NCI-H2029 (cell line): ENCODE measurements at regions not wholly inside any gene's neighbourhood (a gene's known extent, or its start where the extent isn't known, plus 50 kb on each side); places are given as distances from the start of the nearest gene placed in this dataset.
"Not testable (repeated sequence)": the region's sequence is repeated elsewhere in the genome, so short reads cannot be mapped to it uniquely, and the experiment has no call there.

Experiments used
- DNase-seq: peaks from one replicate; lab custom pipeline; 2025; lab: John Stamatoyannopoulos, UW

DNA sequence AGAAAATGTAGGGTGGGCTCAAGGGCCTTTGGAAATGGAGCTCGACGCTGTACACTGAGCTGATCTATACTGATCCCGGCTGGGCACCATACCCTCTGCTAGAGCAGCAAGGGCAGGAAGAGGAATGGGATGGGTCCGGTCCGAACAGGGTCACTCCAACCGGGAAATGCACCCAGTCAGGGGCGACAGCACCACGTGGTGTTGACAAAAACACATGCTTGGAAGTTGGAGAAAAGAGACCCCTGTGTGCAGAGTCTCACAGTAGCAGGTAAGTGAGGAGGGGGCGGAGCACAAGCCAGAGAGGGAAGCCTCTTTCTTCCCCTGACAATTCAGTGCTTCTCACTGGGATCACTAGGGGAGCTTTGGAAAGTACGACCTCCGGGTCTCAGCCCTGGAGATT lies 84.1 kb upstream of the ASB18 start:
- no peak for DNase-seq

DNA sequence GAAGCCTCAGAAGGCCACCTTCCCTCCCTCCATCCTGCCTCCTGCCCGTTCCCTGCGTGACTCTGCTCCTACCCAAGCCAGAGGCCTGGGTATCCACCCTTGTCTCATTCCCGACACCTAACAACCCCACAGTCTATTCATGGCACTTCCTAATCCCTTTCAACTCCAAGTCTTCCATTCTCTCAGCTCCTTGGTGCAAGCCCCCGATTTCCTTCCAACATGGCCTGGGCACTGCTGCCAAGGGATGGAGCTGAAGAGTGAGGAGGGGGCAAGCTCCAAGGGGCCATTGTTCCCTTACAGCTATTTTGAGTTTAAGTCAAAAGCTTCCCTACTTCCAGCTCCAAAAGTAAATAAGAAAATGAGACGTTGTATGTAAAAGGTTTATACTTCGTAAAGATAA lies 84.8 kb upstream of the ASB18 start:
- DNase-seq, result no peak

DNA sequence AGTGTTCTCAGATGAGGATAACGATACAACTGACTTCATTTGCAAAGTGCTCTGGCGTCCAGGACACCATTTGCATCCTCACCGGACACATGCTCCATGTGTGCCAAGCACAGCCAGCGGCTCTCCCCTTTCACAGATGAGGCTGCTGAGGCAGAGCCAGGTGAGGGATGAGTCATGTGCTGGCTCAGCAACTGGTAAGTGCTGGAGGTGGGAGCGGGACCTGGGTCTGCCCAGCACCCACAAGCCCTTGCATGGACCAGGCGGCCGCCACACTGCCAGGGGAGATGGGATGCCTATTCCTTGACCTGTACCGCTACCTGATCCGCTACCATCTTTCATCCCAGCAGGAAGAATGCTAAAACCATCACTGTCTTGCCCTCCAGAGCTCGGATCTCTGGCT lies 86.2 kb upstream of the ASB18 start:
- no peak for DNase-seq

DNA sequence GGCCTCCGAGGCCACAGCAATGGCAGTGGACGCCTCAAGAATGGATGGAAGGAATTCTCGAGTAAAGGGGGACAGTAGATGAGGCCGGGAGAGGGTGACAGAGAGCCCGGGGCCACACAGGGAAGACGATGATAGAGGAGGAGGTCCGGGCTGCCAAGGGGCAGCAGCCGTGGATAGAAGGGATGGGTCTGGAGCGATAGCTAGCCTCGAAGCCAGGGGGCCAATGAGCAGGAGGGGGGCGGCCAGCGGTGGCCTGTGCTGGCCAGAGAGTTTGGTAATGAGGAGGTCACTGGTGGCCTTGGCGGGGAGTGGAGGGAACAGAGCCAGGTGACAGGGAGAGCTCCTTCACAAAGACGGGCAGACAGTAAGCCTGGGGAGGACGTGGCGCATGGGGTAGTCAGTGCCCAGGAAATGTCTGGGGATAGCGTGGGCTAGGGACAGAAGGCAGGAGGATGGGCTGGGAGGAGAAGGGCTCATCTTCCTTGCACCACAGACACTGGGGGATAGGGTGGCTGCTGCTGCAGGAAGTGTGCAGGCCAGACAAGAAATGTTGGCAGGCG lies 87.8 kb upstream of the ASB18 start:
- DNase-seq, result no peak

DNA sequence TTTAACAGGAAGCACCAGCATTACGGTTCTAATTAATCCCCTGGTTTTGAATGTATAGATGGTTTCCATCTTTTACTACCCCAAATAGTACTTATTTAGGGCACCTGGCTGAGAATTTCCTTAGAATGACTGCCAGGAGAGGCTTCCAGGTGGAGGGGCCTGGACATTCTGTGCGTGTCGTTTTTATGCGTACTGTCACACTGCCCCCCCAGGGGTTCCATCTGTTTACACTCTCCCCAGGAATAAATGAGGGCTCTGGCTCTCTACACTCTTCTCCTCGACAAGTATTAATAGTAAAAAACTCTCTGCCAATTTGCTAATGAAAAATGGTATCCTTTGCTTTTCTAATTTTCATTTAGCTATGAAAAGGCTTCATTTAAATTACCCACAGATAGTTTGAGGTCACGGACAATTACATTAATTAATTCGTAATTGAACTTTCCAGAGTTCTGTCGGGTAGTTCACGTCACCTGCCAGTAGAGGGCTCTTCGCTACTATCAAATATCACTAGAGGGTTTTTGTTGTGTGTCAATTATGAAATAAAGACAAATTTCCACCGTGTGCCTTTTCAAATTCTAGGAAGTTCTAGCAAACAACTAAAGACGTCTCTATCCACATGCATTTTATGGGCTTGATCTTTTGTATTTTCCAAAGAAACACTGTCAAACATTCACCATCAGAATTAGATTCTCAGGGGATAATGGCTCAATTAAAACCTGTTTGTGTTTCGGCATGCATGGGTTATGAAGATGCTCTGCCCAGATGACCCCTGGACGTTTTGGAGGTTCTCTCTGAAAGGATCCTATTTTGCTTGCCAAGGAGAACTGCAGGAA lies 88.8 kb upstream of the ASB18 start:
- DNase-seq, result no peak

DNA sequence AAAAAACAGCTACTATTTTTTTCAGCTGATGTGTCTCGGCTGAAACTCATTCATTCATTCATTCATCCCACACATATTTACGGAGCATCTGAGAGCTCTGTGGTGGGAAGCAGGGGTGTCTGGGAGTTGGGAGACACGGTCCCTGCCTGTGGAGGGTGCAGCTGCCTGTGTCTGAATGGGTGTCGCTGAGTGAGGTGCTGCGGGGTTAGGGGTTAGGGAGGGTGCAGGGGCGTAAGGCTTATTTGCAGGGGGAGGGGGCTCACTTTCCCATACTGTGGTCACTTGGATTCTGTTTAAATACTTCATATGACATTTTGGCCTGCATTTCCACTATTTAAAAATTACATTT lies 89.4 kb upstream of the ASB18 start:
- DNase-seq, result no peak

DNA sequence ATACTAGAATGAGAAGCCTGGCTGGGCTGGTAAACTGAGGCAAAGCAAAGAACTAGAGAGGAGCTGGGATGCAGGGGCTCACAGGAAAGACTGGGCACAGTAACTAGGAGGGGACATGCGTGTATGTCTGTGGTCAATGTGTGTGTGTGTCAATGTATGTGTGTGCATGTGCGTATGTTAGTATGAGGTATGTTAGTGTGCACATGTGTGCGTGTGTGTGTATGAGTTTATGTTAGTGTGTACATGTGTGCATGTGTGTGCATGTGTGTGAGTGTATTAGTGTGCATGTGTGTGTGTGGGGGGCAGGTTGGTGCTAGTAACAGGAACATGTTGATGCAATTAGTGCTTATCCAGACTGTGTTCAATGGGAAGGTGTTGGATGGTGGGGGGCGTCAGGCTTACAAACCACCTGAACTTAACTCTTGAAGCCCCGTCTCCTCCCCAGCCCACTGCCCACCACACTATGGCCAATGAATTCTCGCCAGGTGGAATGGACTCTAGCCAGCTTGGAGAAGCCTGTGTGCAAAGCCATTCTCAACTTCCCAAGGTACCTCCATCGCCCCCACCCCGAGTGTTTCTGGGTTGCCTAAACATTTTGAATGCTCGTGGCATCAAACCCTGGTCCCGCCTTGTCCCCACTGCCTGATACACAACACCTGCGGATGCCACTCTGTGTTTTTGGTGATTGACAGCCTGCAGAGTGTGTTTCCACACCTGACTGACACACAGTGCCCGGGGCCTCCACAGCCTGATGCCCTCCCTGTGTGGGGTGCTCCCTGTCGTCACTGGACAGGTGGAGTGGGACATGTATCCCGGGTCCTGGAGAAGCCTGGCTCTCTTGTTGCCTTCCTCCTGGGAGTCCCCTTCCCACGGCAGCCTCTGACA lies 90.1 kb upstream of the ASB18 start:
- DNase-seq, result no peak

DNA sequence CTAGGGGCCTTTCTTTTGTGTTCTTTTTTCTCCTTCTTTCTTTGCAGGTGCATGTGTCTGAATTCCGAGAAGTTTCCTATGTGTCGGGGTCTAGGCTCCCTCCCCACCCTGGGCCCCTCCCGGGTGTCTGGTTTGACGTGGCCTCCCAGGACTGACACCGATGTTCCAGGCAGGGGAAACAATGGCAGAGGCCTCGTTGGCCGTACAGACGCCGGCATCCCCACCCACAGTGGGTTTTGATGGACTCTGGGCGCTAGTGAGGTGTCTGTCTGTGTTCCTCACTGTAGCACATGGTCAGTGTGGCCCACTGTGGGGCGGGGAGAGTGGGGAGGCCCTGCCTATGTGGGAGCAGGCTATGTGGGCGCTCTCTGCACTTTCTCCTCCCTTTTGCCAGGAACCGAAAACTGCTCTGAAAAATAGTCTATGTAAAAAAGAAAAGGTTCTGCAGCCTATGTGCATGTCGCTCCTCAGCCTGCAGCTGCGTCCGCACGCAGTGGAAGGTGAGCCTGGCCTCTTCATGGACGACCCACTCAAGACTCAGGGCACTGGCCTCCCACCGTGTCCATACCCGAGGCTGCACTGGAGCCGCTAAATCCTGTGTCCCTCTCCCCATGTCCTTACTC lies 90.9 kb upstream of the ASB18 start:
- no peak for DNase-seq

DNA sequence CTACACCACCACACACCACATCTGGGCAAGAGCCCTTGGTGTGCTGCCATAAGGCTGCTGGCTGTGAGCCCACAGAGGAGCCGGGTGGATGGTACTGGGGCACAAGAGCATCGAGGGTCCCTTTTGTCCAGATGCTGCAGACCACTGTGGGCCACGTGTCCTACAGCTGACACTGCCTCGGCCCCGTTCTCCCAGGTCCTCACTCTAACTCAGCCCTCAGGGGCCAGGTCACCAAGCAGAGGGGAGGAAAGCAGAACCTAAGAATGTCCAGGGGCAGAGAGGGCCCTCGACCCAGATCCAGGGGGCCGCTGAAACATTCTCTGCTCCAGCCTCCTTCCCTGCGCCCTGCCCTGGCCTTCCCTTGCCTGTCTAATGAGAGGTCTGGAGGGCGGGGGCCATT lies 91.7 kb upstream of the ASB18 start:
- no peak for DNase-seq

DNA sequence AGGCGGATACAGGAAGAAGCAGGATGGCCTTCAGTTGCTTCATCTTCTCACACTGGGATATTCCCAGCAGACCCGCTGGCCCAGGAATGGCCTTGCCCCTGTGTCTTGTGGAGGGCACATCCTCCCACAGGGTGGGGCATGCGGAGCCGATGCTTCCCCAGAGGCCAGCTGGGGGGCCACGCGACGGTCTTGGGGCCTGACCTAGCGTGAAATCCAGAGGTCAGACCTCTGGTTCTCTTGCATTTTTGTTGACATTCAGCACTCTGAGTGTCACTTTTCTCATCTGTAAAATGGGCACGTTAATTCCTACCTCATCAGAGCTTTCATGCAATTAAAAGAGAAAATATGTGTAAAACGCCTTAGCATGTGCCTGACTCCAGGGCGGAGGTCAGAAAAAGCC lies 92.1 kb upstream of the ASB18 start:
- not testable (repeated sequence) for DNase-seq

DNA sequence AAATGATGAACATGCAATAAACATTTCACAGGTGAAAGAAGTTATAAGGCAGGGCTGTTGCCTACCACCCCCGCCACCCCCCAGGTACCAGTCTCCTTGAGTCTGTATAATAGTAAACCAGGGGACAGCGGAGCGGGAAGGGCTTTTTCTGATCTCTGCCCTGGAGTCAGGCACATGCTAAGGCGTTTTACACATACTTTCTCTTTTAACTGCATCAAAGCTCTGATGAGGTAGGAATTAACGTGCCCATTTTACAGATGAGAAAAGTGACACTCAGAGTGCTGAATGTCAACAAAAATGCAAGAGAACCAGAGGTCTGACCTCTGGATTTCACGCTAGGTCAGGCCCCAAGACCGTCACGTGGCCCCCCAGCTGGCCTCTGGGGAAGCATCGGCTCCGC lies 94.3 kb upstream of the ASB18 start:
- DNase-seq, result not testable (repeated sequence)

DNA sequence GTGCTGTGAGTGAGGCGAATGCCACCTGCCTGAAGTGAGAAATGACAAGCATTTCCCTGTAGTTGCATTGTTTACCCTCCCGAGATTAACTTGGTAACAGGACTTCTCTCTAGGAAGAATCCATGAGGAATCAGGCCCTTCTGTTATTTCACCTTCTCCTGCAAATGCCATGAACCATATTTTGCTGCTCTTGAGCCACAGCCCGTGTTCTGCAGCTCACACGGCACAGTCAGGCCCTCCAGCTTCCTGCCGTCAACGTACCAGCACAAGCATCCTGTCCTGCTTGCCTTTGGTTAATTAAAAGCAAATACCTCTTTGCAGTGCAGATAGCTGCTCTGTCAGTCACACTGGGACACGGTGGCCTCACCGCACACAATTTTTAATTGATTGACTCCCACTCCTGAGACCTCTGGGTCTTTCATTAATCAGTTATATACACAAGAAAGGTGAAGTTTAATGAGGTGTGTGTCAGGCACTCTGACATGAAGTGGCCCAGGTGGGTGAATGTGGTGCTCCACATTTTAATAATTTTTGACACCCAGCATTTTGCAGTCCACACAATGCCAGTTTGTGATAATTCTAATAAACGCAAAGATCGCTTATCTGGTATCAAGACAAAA lies 95.3 kb upstream of the ASB18 start:
- DNase-seq, result no peak

DNA sequence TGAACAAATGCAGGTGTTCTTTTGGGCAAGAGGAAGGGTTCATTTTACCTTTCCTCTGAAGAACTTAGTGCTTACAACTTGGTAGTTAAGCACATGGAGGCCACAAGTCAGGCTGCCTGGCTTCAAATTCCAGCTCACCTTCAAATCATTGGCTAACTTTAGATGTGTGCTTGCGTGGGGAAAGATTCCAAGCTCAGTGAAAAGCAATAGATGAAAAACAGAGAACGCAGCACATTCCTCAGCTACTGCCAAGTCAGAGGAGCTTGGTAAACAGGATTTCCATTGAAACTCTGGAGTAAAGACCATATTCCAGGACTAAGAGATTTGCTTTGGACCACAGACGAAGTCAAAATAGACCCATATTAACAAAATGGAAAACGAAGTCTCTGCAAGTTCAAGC lies 96.3 kb upstream of the ASB18 start:
- no peak for DNase-seq

DNA sequence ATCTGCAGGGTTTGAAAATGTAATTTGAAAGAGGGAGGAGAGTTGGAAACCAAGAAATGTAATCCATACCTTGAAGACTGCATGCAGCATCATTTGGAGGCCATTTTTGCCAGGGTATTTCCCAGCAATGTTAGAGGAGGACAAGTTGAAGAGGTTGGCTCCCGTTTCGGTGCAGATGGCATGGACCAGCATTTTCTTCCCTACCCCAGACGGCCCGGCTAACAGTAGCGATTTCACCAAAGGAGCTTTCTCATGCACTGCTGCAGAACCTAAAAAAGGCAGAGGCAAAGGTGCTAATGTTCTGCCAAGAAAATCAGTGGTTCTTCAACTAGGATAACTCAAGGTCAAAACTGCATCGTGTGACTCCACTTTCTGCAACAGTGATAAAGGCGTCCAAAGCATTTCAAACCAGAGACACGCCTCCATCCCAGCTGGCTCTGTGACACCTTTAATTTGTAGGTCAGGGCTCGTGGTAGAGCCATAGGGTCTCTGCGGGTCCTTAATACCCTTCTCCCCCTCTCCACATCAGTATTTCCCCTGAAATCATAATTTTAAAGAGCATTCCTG lies 99.6 kb upstream of the ASB18 start:
- DNase-seq, result no peak

DNA sequence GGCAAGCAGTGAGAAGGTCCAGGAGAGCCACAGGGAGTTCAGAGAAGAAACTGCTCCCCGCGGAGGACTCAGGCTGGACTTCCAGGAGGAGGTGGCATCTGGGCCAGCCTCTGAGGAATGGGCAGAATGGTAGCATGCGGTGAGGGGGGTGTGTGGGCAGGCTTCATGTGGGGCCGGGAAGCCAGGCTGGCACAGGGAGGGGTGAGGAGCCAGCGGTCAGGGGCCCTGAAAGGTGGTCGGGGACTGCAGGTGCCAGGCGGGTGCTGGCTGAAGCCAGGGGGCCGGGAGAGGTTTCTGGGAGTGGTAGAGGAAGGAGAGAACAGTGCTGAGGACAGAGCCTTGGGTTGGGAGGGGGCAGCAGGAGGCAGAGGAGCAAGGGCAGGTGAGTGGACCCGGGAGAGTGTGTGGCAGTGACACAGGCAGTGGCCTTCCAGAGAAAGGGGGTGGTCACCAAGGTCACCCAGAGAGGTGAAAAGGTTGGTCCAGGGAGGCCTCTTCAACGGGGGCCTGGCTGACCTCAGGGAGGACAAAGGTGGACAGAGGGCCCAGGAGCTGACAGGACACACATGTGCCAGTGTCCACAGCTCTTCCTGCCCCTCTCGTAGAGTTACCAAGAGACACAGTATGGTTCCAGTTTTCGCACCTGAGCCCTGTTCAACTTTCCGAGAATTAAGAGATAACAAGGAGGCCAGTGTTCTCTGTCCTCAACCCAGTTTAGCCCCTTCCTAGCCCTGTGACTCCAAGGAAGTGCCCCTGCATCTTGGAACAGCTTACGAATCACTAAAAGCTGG lies 101.2 kb upstream of the ASB18 start:
- DNase-seq, result no peak

DNA sequence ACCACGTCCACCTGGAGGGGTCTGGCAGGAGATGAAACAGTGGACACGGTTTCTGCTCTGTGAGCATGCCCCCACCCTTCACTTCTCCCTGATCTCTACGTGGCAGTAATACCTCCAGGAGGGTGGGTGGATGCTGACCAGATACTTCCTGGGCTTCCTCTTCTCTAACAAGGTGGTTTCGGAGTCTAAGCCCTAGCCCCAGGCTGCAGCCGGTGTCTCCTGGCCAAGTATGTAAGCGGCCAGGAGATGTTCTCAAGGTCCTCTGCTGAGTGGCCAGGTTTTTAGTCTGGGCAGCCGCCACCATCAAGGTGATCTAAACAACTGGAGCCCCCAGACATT lies 101.8 kb upstream of the ASB18 start:
- DNase-seq, result no peak

DNA sequence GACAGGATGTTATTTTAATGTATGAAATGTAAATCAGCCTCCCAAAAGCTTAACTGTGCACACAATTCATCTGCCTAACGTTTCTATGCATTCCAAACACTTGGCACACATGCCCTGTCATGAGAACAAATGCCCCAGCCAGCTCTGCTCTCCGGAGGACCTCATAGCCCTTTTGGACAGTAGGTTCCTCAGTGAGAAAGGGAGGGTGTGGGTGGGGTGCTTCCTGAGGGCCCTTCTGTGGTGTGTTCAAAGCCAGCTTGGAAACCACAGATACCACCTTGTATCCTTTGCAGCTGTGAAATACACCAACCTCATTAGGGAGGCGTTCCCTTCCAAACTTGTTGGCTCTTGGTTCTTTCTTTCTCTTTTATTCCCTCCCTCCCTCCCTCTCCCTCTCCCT lies 102.2 kb upstream of the ASB18 start:
- no peak for DNase-seq

DNA sequence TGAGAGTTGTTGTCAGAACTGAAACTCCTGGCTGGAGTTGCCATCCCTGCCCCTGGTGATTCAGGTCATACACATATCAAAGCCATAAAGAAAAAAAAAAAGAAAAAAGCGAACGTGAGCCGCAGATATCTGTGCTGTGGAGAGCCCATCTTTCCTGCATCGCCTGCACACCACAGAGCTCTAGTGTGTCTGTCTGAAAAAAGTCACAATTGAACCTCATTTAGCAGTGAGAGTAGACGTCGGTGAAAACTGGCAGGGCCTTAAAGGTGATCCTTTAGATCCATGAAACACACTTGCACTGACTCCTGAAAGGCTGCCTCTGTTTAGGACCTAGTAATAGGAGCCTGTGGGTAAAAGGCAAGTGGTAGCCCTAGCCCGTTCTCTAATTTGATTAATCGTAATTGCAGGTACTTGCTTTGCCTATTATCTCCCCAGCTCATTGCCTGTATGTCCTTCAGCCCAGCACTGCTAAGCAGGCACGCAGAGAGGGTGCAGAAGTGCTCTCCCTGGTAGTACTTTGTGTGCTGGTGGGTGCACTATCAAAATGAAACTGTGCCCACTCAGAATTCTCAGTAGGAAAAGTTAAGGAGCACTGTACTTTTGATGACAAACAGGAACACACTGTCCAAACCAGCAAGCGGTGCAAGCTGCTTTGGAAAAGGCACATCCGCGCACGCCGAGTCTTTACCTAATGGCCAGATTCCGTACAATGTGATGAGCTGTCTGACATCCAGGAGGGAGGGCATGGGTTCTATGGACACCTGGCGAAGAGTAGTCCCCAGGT lies 103.5 kb upstream of the ASB18 start:
- no peak for DNase-seq

DNA sequence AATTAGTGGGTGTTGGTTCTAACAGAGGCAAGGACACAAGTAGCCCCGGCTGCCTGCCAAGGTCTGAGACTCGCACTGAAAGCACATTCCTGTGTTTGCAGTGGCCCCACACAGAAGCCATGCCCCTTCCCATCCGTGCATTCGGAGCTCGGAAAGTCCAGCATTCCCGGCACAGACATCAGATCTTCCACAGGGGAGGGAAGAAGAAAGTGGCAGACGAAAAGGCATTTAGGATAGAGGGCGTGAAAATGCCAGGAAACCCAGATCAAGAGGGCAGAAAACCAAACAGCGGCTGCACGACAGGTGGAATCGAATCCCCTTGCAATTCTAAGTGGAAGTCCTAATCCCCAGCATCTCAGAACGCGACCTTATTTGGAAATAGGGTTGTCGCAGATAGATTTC lies 105.5 kb upstream of the ASB18 start:
- DNase-seq, result peak; percentile 63

DNA sequence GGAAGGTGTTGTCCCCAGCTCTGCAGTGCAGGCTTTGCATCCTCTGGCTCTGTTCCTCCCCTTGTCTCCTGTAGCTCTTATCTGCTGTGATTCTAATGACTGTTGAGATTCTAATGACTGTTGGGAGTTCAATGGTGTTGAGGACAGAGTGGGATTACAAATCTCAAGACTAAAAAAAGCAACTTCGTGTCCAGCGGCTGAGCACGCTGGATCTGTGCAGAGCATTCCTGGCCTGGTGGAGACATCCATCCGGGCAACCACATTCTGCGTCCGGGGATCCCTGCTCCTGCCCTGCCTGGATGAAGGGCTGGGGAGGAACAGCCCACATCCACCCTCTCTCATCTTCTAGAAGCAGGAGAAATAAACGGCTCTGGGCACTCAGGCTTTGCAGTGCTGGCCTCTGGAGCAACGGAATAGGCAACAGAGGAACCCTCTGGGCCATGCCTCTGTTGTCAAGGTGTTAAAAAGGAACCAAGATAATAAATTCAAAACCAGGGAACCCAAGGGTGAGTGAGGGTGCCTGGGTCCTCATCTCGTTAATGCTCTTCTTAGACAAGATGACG lies 106.7 kb upstream of the ASB18 start:
- DNase-seq, result no peak
